ENCODE measurements at regions not wholly inside any gene's neighbourhood (a gene's known extent, or its start where the extent isn't known, plus 50 kb on each side); places are given as distances from the start of the nearest gene placed in this dataset.

GRCh38 chr6:87785229-87785862, 83.3 kb upstream of the AKIRIN2 start:
- Histone ChIP-seq H3K36me3 (ENCODE audit: control insufficient read depth, insufficient read depth, low read length) (no peaks in the 10 kb centered on the region), H3K27ac (ENCODE audit: low read length) (no peak overlapping the region), H3K4me1 (ENCODE audit: control insufficient read depth, insufficient read depth, low read length) (no peaks in the 10 kb centered on the region), H3K27me3 (ENCODE audit: control insufficient read depth, insufficient read depth, low read length) (no peaks in the 10 kb centered on the region), H3K4me3 (ENCODE audit: low read length) (no peak overlapping the region), H3K9me3 (replicated peaks; ENCODE audit: control insufficient read depth, low read depth, low read length) (no peaks in the 10 kb centered on the region)
- DNase-seq: no peak
- no CpG with 5 or more reads among the region's 2 CpGs for WGBS (ENCODE audit: insufficient coverage)

GRCh38 chr6:87784690-87785089, 82.7 kb upstream of the AKIRIN2 start:
- H3K36me3 ChIP-seq (ENCODE audit: control insufficient read depth, insufficient read depth, low read length): no peaks in the 10 kb centered on the region
- WGBS (ENCODE audit: insufficient coverage): 52% methylated on average over 2 of the region's 2 CpGs
- no peak for DNase-seq
- H3K4me3 ChIP-seq (ENCODE audit: low read length): no peak overlapping the region
- H3K9me3 ChIP-seq (replicated peaks; ENCODE audit: control insufficient read depth, low read depth, low read length): no peaks in the 10 kb centered on the region
- no peaks in the 10 kb centered on the region for H3K4me1 ChIP-seq (ENCODE audit: control insufficient read depth, insufficient read depth, low read length)
- no peaks in the 10 kb centered on the region for H3K27me3 ChIP-seq (ENCODE audit: control insufficient read depth, insufficient read depth, low read length)
- no peak overlapping the region for H3K27ac ChIP-seq (ENCODE audit: low read length)

GRCh38 chr6:87784051-87784450, 82.0 kb upstream of the AKIRIN2 start:
- DNase-seq: no peak
- Histone ChIP-seq H3K4me3 (ENCODE audit: low read length) (no peak overlapping the region), H3K9me3 (replicated peaks; ENCODE audit: control insufficient read depth, low read depth, low read length) (no peaks in the 10 kb centered on the region), H3K4me1 (ENCODE audit: control insufficient read depth, insufficient read depth, low read length) (no peaks in the 10 kb centered on the region), H3K27ac (ENCODE audit: low read length) (no peak overlapping the region), H3K27me3 (ENCODE audit: control insufficient read depth, insufficient read depth, low read length) (no peaks in the 10 kb centered on the region), H3K36me3 (ENCODE audit: control insufficient read depth, insufficient read depth, low read length) (no peaks in the 10 kb centered on the region)

- Histone ChIP-seq H3K4me1 (ENCODE audit: control insufficient read depth, insufficient read depth, low read length) (no peaks in the 10 kb centered on the region), H3K9me3 (replicated peaks; ENCODE audit: control insufficient read depth, low read depth, low read length) (no peaks in the 10 kb centered on the region), H3K27me3 (ENCODE audit: control insufficient read depth, insufficient read depth, low read length) (no peaks in the 10 kb centered on the region), H3K4me3 (ENCODE audit: low read length) (no peak overlapping the region), H3K27ac (ENCODE audit: low read length) (no peak overlapping the region), H3K36me3 (ENCODE audit: control insufficient read depth, insufficient read depth, low read length) (no peaks in the 10 kb centered on the region)
- no peak for DNase-seq
- WGBS (ENCODE audit: insufficient coverage): no CpG with 5 or more reads among the region's 2 CpGs
Observed at GRCh38 chr6:87779542-87779941, 77.5 kb upstream of the AKIRIN2 start.

GRCh38 chr6:87772597-87773530, 70.8 kb upstream of the AKIRIN2 start:
- no peaks in the 10 kb centered on the region for H3K27me3 ChIP-seq (ENCODE audit: control insufficient read depth, insufficient read depth, low read length)
- H3K4me1 ChIP-seq (ENCODE audit: control insufficient read depth, insufficient read depth, low read length): no peaks in the 10 kb centered on the region
- WGBS (ENCODE audit: insufficient coverage): 54% methylated on average over 4 of the region's 6 CpGs
- no peaks in the 10 kb centered on the region for H3K36me3 ChIP-seq (ENCODE audit: control insufficient read depth, insufficient read depth, low read length)
- no peaks in the 10 kb centered on the region for H3K9me3 ChIP-seq (replicated peaks; ENCODE audit: control insufficient read depth, low read depth, low read length)
- no peak overlapping the region for H3K27ac ChIP-seq (ENCODE audit: low read length)
- DNase-seq: peak; percentile 27
- H3K4me3 ChIP-seq (ENCODE audit: low read length): no peak overlapping the region

- no peaks in the 10 kb centered on the region for H3K36me3 ChIP-seq (ENCODE audit: control insufficient read depth, insufficient read depth, low read length)
- no peak overlapping the region for H3K27ac ChIP-seq (ENCODE audit: low read length)
- 95% methylated on average over 7 of the region's 10 CpGs for whole genome bisulfite sequencing (ENCODE audit: insufficient coverage)
- no peaks in the 10 kb centered on the region for H3K27me3 ChIP-seq (ENCODE audit: control insufficient read depth, insufficient read depth, low read length)
- H3K9me3 ChIP-seq (replicated peaks; ENCODE audit: control insufficient read depth, low read depth, low read length): no peaks in the 10 kb centered on the region
- no peaks in the 10 kb centered on the region for H3K4me1 ChIP-seq (ENCODE audit: control insufficient read depth, insufficient read depth, low read length)
- H3K4me3 ChIP-seq (ENCODE audit: low read length): no peak overlapping the region
- no peak for DNase-seq
Observed at GRCh38 chr6:87767478-87767877, 65.4 kb upstream of the AKIRIN2 start.

- Histone ChIP-seq H3K4me3 (ENCODE audit: low read length) (no peak overlapping the region), H3K36me3 (ENCODE audit: control insufficient read depth, insufficient read depth, low read length) (no peaks in the 10 kb centered on the region), H3K9me3 (replicated peaks; ENCODE audit: control insufficient read depth, low read depth, low read length) (no peaks in the 10 kb centered on the region), H3K27ac (ENCODE audit: low read length) (no peak overlapping the region), H3K27me3 (ENCODE audit: control insufficient read depth, insufficient read depth, low read length) (no peaks in the 10 kb centered on the region), H3K4me1 (ENCODE audit: control insufficient read depth, insufficient read depth, low read length) (no peaks in the 10 kb centered on the region)
- no peak for DNase-seq
- WGBS (ENCODE audit: insufficient coverage): no CpG with 5 or more reads among the region's 2 CpGs
Observed at GRCh38 chr6:87766211-87766610, 64.2 kb upstream of the AKIRIN2 start.

- Histone ChIP-seq H3K36me3 (ENCODE audit: control insufficient read depth, insufficient read depth, low read length) (no peaks in the 10 kb centered on the region), H3K4me1 (ENCODE audit: control insufficient read depth, insufficient read depth, low read length) (no peaks in the 10 kb centered on the region), H3K27me3 (ENCODE audit: control insufficient read depth, insufficient read depth, low read length) (no peaks in the 10 kb centered on the region), H3K27ac (ENCODE audit: low read length) (no peak overlapping the region), H3K4me3 (ENCODE audit: low read length) (no peak overlapping the region), H3K9me3 (replicated peaks; ENCODE audit: control insufficient read depth, low read depth, low read length) (no peaks in the 10 kb centered on the region)
- no peak for DNase-seq
- WGBS (ENCODE audit: insufficient coverage): 93% methylated on average over 4 of the region's 4 CpGs
Observed at GRCh38 chr6:87763901-87764300, 61.9 kb upstream of the AKIRIN2 start.

GRCh38 chr6:87763276-87763675, 61.2 kb upstream of the AKIRIN2 start:
- DNase-seq: no peak
- no peaks in the 10 kb centered on the region for H3K9me3 ChIP-seq (replicated peaks; ENCODE audit: control insufficient read depth, low read depth, low read length)
- H3K4me3 ChIP-seq (ENCODE audit: low read length): no peak overlapping the region
- WGBS (ENCODE audit: insufficient coverage): 100% methylated on average over 2 of the region's 2 CpGs
- H3K27ac ChIP-seq (ENCODE audit: low read length): no peak overlapping the region
- H3K36me3 ChIP-seq (ENCODE audit: control insufficient read depth, insufficient read depth, low read length): no peaks in the 10 kb centered on the region
- H3K27me3 ChIP-seq (ENCODE audit: control insufficient read depth, insufficient read depth, low read length): no peaks in the 10 kb centered on the region
- no peaks in the 10 kb centered on the region for H3K4me1 ChIP-seq (ENCODE audit: control insufficient read depth, insufficient read depth, low read length)

GRCh38 chr6:87762116-87762515, 60.1 kb upstream of the AKIRIN2 start:
- peak; percentile 18 for DNase-seq
- no CpG with 5 or more reads among the region's 3 CpGs for WGBS (ENCODE audit: insufficient coverage)
- Histone ChIP-seq H3K27me3 (ENCODE audit: control insufficient read depth, insufficient read depth, low read length) (no peaks in the 10 kb centered on the region), H3K36me3 (ENCODE audit: control insufficient read depth, insufficient read depth, low read length) (no peaks in the 10 kb centered on the region), H3K27ac (ENCODE audit: low read length) (no peak overlapping the region), H3K4me1 (ENCODE audit: control insufficient read depth, insufficient read depth, low read length) (no peaks in the 10 kb centered on the region), H3K4me3 (ENCODE audit: low read length) (no peak overlapping the region), H3K9me3 (replicated peaks; ENCODE audit: control insufficient read depth, low read depth, low read length) (no peaks in the 10 kb centered on the region)

Measured in muscle of leg (tissue), 3 donors.